Endothelial cell (in vitro differentiated cells): ENCODE measurements at regions not wholly inside any gene's neighbourhood (a gene's known extent, or its start where the extent isn't known, plus 50 kb on each side); places are given as distances from the start of the nearest gene placed in this dataset.

Source experiments
- DNase-seq: peaks from one replicate; pipeline ENCODE4 v3.0.0; 2021; ENCODE audit warnings: low spot score
- H3K27ac Mint-ChIP-seq: one replicate; pipeline ENCODE4 v1.8.0; 2021; ENCODE audit warnings: mixed read lengths, inconsistent platforms; ENCODE audit not compliant: unreplicated experiment
- H3K27me3 Mint-ChIP-seq: one replicate; pipeline ENCODE4 v1.8.0; 2021; ENCODE audit warnings: mild to moderate bottlenecking, moderate library complexity, mixed read lengths, inconsistent platforms; ENCODE audit not compliant: unreplicated experiment
- H3K36me3 Mint-ChIP-seq: one replicate; pipeline ENCODE4 v1.8.0; 2021; ENCODE audit warnings: mild to moderate bottlenecking, low read depth, mixed read lengths, inconsistent platforms; ENCODE audit not compliant: unreplicated experiment
- H3K4me1 Mint-ChIP-seq: one replicate; pipeline ENCODE4 v1.8.0; 2021; ENCODE audit warnings: mild to moderate bottlenecking, mixed read lengths, inconsistent platforms; ENCODE audit not compliant: unreplicated experiment
- H3K4me3 Mint-ChIP-seq: one replicate; pipeline ENCODE4 v1.8.0; 2021; ENCODE audit warnings: mild to moderate bottlenecking, mixed read lengths, inconsistent platforms; ENCODE audit not compliant: unreplicated experiment
- H3K9me3 Mint-ChIP-seq: one replicate; pipeline ENCODE4 v1.8.0; 2021; ENCODE audit warnings: mixed read lengths, inconsistent platforms; ENCODE audit not compliant: unreplicated experiment
- TF ChIP-seq, protein P1 (sequence below): fragments of 200-600 bp; sonication (generic); IDR thresholded peaks from one replicate; pipeline ENCODE4 v1.5.0; 2021; ENCODE audit warnings: antibody characterized with exemption; ENCODE audit not compliant: unreplicated experiment

DNA sequence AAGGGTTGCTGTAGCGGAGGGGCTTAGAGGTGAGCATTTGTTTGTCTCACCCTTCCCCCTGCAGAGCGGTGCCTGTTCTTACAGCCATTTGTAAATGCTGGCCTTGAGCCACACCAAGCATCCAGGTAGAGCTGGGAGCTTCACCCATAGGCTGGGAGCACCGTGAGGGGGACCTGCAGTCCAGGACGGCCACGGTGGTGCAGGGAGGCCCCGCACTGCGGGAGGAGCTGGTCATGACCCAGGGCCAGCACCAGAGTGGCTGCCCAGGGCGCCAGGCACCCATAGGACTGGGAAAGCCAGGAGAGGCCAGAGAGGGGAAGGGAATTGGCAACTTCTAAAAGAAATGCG lies 197.3 kb upstream of the ADAMTS16 start:
- no peaks in the 10 kb centered on the region for H3K9me3 Mint-ChIP-seq
- H3K4me3 Mint-ChIP-seq: no peak overlapping the region
- H3K36me3 Mint-ChIP-seq: no peaks in the 10 kb centered on the region
- peaks cover 2% of the 10 kb centered on the region for H3K4me1 Mint-ChIP-seq
- no peak overlapping the region for H3K27ac Mint-ChIP-seq
- TF ChIP-seq, protein P1, sequence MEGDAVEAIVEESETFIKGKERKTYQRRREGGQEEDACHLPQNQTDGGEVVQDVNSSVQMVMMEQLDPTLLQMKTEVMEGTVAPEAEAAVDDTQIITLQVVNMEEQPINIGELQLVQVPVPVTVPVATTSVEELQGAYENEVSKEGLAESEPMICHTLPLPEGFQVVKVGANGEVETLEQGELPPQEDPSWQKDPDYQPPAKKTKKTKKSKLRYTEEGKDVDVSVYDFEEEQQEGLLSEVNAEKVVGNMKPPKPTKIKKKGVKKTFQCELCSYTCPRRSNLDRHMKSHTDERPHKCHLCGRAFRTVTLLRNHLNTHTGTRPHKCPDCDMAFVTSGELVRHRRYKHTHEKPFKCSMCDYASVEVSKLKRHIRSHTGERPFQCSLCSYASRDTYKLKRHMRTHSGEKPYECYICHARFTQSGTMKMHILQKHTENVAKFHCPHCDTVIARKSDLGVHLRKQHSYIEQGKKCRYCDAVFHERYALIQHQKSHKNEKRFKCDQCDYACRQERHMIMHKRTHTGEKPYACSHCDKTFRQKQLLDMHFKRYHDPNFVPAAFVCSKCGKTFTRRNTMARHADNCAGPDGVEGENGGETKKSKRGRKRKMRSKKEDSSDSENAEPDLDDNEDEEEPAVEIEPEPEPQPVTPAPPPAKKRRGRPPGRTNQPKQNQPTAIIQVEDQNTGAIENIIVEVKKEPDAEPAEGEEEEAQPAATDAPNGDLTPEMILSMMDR: no peak
- no peak for DNase-seq
- H3K27me3 Mint-ChIP-seq: no peaks in the 10 kb centered on the region

GRCh38 chr5:4945296-4945695 lies 194.8 kb upstream of the ADAMTS16 start:
- H3K36me3 Mint-ChIP-seq: no peaks in the 10 kb centered on the region
- no peaks in the 10 kb centered on the region for H3K27me3 Mint-ChIP-seq
- no peak for DNase-seq
- H3K4me1 Mint-ChIP-seq: peaks cover 2% of the 10 kb centered on the region
- no peak overlapping the region for H3K27ac Mint-ChIP-seq
- H3K4me3 Mint-ChIP-seq: no peak overlapping the region
- no peaks in the 10 kb centered on the region for H3K9me3 Mint-ChIP-seq
- TF ChIP-seq, protein P1: no peak

DNA sequence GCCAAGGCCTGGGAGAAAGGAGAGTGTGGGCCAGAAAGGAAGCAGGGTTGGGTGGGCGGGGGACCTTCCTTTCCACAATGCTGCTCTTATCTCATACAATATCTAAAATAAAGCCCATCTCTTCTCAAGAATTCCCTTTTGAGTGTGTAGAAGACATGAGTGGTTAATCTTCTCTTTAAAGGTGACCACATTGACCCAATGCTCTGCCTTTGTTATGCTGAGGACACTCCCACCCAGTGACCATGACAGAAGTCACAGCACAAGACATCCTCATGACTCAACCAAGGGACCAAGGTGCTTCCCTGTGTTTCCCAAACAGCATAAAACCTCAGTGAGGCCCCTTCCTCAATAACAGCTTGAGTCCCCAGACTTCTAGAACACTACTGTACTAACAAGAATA lies 193.0 kb upstream of the ADAMTS16 start:
- TF ChIP-seq, protein P1: no peak
- Mint-ChIP-seq H3K36me3 (no peaks in the 10 kb centered on the region), H3K4me3 (no peak overlapping the region), H3K27ac (no peak overlapping the region), H3K9me3 (no peaks in the 10 kb centered on the region), H3K27me3 (no peaks in the 10 kb centered on the region), H3K4me1 (peaks cover 2% of the 10 kb centered on the region)
- DNase-seq: no peak

DNA sequence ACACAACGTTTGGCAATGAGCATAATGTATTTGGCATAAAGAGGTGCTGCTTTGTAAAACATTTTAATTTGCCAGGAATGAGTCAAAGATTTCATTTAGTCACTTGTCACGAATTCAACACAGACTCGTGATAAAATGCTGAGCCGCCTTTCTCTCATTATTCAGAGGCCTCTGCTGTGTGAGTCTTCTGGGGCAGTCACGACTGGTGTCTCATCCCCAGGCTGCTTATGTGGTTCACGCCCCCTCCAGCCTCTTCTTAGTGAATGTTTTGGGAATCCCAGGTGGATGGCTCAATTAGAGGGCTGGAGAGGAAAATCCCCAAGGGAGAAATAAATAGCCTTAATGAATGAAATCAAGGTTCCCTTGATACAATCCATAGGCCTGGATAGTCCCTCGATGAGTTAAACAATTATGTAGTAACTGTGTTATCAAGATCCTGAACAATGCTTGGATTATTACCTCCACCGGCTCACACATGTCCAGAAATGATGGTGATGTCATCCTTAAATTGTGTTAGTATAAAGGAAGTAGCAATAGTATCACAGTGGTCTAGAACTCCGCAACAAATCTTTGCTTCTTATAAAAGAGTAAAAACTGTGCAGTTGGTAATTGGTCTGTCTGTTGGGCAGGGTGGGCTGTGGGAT lies 192.1 kb upstream of the ADAMTS16 start:
- peaks cover 2% of the 10 kb centered on the region for H3K4me1 Mint-ChIP-seq
- no peaks in the 10 kb centered on the region for H3K36me3 Mint-ChIP-seq
- TF ChIP-seq, protein P1: no peak
- no peak overlapping the region for H3K4me3 Mint-ChIP-seq
- H3K9me3 Mint-ChIP-seq: no peaks in the 10 kb centered on the region
- peaks cover 2% of the 10 kb centered on the region for H3K27me3 Mint-ChIP-seq
- no peak for DNase-seq
- H3K27ac Mint-ChIP-seq: no peak overlapping the region

- no peak overlapping the region for H3K4me3 Mint-ChIP-seq
- TF ChIP-seq, protein P1: no peak
- peaks cover 2% of the 10 kb centered on the region for H3K27me3 Mint-ChIP-seq
- no peaks in the 10 kb centered on the region for H3K36me3 Mint-ChIP-seq
- H3K27ac Mint-ChIP-seq: no peak overlapping the region
- no peak for DNase-seq
- H3K9me3 Mint-ChIP-seq: no peaks in the 10 kb centered on the region
- peaks cover 2% of the 10 kb centered on the region for H3K4me1 Mint-ChIP-seq
Observed at GRCh38 chr5:4949108-4949507, 191.0 kb upstream of the ADAMTS16 start.
